SU-DHL-6 (cell line): ENCODE measurements at regions not wholly inside any gene's neighbourhood (a gene's known extent, or its start where the extent isn't known, plus 50 kb on each side); places are given as distances from the start of the nearest gene placed in this dataset.

ENCODE experiments used
- H2AFZ ChIP-seq: fragments of 200-600 bp; sonication (generic); 2 replicates; pipeline ENCODE4 v1.6.1; 2014; ENCODE audit warnings: low read depth, mild to moderate bottlenecking, moderate library complexity, mixed read lengths, antibody characterized with exemption, low read length; ENCODE audit not compliant: severe bottlenecking
- H3F3A ChIP-seq: fragments of 200-600 bp; shearing (Covaris generic); 2 replicates; pipeline ENCODE4 v1.6.0; 2016; ENCODE audit warnings: antibody characterized with exemption, mild to moderate bottlenecking; ENCODE audit not compliant: insufficient read depth
- H3K27ac ChIP-seq: fragments of 200-600 bp; sonication (generic); 2 replicates; pipeline ENCODE4 v1.5.1; 2016; ENCODE audit warnings: low read depth, mild to moderate bottlenecking, low read length, moderate library complexity, mixed read lengths
- H3K27me3 ChIP-seq: fragments of 200-600 bp; sonication (generic), shearing (Covaris generic); 2 replicates; pipeline ENCODE4 v1.6.0; 2014; ENCODE audit warnings: mild to moderate bottlenecking, low read length
- H3K36me3 ChIP-seq: fragments of 200-600 bp; sonication (generic); 2 replicates; pipeline ENCODE4 v1.6.1; 2014; ENCODE audit warnings: mild to moderate bottlenecking, low read length, mixed read lengths
- H3K4me2 ChIP-seq: fragments of 300-600, 200-600 bp; shearing (Covaris generic), sonication (generic); 2 replicates; pipeline ENCODE4 v1.6.0; 2014; ENCODE audit warnings: low read length, low read depth, mild to moderate bottlenecking; ENCODE audit not compliant: poor library complexity, severe bottlenecking
- H3K4me3 ChIP-seq: fragments of 200-600 bp; sonication (generic); 2 replicates; pipeline ENCODE4 v1.5.1; 2014; ENCODE audit warnings: antibody characterized with exemption, low read length, mild to moderate bottlenecking, mixed read lengths; ENCODE audit not compliant: insufficient read depth, poor library complexity, severe bottlenecking
- H3K79me2 ChIP-seq: fragments of 200-600 bp; sonication (generic); 2 replicates; pipeline ENCODE4 v1.6.1; 2014; ENCODE audit warnings: mild to moderate bottlenecking, low read length, moderate library complexity; ENCODE audit not compliant: insufficient read depth
- H3K9ac ChIP-seq: fragments of 200-600 bp; sonication (generic); 2 replicates; pipeline ENCODE4 v1.7.0; 2014; ENCODE audit warnings: mild to moderate bottlenecking, low read length
- H3K9me2 ChIP-seq: fragments of 200-600 bp; sonication (generic); replicated peaks from 2 replicates; pipeline ENCODE4 v1.6.1; 2014; ENCODE audit warnings: low read length; ENCODE audit not compliant: insufficient read depth
- H3K9me3 ChIP-seq: fragments of 200-600 bp; sonication (generic); 2 replicates; pipeline ENCODE4 v1.6.1; 2014; ENCODE audit warnings: low read length, mixed read lengths; ENCODE audit not compliant: insufficient read depth
- H4K20me1 ChIP-seq: fragments of 200-600 bp; sonication (generic); 2 replicates; pipeline ENCODE4 v1.6.1; 2014; ENCODE audit warnings: low read depth, mild to moderate bottlenecking, antibody characterized with exemption, low read length, moderate library complexity, mixed read lengths
- CTCF ChIP-seq: fragments of 200-600 bp; sonication (generic); IDR thresholded peaks from one replicate; pipeline ENCODE4 v1.5.1; 2017; ENCODE audit warnings: antibody characterized with exemption, mild to moderate bottlenecking, low read length, moderate library complexity; ENCODE audit not compliant: insufficient read depth, poor library complexity, severe bottlenecking
- EZH2phosphoT487 ChIP-seq: fragments of 200-600 bp; sonication (generic), shearing (Covaris generic); conservative IDR thresholded peaks from 2 replicates; pipeline ENCODE4 v1.6.1; 2018; ENCODE audit warnings: mild to moderate bottlenecking, antibody characterized with exemption, low read length, moderate library complexity, mixed read lengths

GRCh38 chr11:42023267-42023666 is 563.8 kb upstream of the LRRC4C start:
- H2AFZ ChIP-seq: no peak overlapping the region

GRCh38 chr11:42025121-42025803 is 565.8 kb upstream of the LRRC4C start:
- no peaks in the 10 kb centered on the region for H3K9me2 ChIP-seq
- H3K27ac ChIP-seq: no peak overlapping the region
- no peaks in the 10 kb centered on the region for H3K36me3 ChIP-seq
- H3K4me2 ChIP-seq: no peak overlapping the region
- no peak for TF ChIP-seq EZH2phosphoT487
- no peak for TF ChIP-seq CTCF
- H2AFZ ChIP-seq: no peak overlapping the region
- H4K20me1 ChIP-seq: no peaks in the 10 kb centered on the region
- H3K9ac ChIP-seq: no peak overlapping the region
- no peaks in the 10 kb centered on the region for H3F3A ChIP-seq
- H3K27me3 ChIP-seq: no peaks in the 10 kb centered on the region
- H3K4me3 ChIP-seq: no peak overlapping the region
- no peaks in the 10 kb centered on the region for H3K79me2 ChIP-seq
- H3K9me3 ChIP-seq: no peaks in the 10 kb centered on the region

More at GRCh38 chr11:42023267-42023666, 563.8 kb upstream of the LRRC4C start:
- Histone ChIP-seq H3K9me2 (no peaks in the 10 kb centered on the region), H3K9me3 (no peaks in the 10 kb centered on the region), H4K20me1 (no peaks in the 10 kb centered on the region), H3K79me2 (no peaks in the 10 kb centered on the region), H3K27ac (no peak overlapping the region), H3K9ac (no peak overlapping the region), H3K4me2 (no peak overlapping the region), H3K36me3 (no peaks in the 10 kb centered on the region), H3K4me3 (no peak overlapping the region), H3K27me3 (no peaks in the 10 kb centered on the region), H3F3A (no peaks in the 10 kb centered on the region)
- no peak for TF ChIP-seq EZH2phosphoT487
- no peak for TF ChIP-seq CTCF

- Histone ChIP-seq H4K20me1 (no peaks in the 10 kb centered on the region), H2AFZ (no peak overlapping the region), H3K4me2 (no peak overlapping the region), H3K36me3 (no peaks in the 10 kb centered on the region), H3K9ac (no peak overlapping the region), H3K4me3 (no peak overlapping the region), H3K9me3 (no peaks in the 10 kb centered on the region), H3K27ac (no peak overlapping the region), H3F3A (no peaks in the 10 kb centered on the region), H3K9me2 (no peaks in the 10 kb centered on the region), H3K79me2 (no peaks in the 10 kb centered on the region), H3K27me3 (no peaks in the 10 kb centered on the region)
- no peak for TF ChIP-seq EZH2phosphoT487
- no peak for TF ChIP-seq CTCF
Observed at GRCh38 chr11:42034826-42035225, 575.4 kb upstream of the LRRC4C start.
